ENCODE measurements at regions not wholly inside any gene's neighbourhood (a gene's known extent, or its start where the extent isn't known, plus 50 kb on each side); places are given as distances from the start of the nearest gene placed in this dataset.
"Not testable (repeated sequence)": the region's sequence is repeated elsewhere in the genome, so short reads cannot be mapped to it uniquely, and the experiment has no call there.

DNA sequence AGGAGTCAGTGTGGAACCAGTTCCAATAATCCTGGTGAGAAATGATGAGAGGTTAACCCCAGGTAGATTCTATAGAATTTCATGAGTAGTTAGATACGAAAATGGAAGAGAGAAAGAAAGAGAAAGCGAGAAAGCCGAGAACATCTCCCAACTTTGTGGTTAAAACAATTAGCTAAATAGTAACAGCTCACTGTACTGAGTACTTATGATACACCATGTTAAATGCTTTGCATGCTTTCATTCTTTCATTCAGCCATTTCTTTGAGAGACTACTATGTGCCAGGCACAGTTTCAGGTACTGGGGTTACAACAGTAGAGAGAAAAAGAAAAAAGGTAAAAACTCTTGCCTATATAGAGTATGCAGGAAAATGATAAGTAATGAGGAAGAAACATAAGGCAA is 109.7 kb upstream of the SYT6 start:
- no peak for DNase-seq (ENCODE audit: low read depth)

DNA sequence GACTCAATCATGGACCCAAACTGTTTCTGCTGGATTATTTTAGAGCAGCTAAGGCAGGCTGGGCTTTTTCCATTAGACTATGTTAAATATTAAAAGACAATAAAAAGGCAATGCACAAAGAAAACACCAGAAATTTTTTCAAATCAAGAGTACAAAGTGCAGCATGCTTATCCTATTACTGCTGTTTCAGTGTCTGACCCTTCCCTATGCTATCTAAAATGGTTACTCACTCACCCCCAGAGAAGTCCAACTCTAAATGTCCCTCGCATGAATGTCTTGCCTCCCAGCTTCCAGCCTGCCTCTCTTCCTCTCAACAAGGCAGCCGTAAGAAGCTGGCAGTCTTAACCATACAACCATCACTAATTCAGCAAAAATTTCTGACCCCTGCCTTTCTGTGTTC is 108.7 kb upstream of the SYT6 start:
- DNase-seq (ENCODE audit: low read depth) = no peak

- no peak for DNase-seq (ENCODE audit: low read depth)
These were observed 107.3 kb upstream of the SYT6 start for GRCh38 chr1:114260805-114261484.

GRCh38 chr1:114259511-114260160 is 106.0 kb upstream of the SYT6 start:
- DNase-seq (ENCODE audit: low read depth) = no peak

DNA sequence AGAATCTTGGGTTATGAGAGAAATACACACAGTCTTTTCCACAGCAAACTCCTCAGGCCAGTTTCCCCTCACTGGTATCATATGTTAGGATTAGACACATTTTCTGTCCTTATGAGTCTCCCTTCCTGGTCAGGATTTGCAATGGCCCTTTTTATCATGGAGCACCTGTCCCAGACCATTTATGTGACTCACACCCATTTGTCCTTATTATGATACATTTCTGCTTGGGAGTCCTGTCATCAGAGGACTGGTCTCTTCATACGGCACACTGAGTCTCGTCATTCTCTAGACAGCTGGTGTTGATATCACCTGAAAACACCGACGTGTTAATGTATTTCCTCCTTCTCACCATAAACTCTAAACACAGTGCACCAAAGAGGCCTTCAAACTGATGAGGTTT is 105.0 kb upstream of the SYT6 start:
- DNase-seq (ENCODE audit: low read depth) = no peak

- DNase-seq (ENCODE audit: low read depth) = no peak
These were observed 104.4 kb upstream of the SYT6 start for GRCh38 chr1:114258074-114258473.

DNA sequence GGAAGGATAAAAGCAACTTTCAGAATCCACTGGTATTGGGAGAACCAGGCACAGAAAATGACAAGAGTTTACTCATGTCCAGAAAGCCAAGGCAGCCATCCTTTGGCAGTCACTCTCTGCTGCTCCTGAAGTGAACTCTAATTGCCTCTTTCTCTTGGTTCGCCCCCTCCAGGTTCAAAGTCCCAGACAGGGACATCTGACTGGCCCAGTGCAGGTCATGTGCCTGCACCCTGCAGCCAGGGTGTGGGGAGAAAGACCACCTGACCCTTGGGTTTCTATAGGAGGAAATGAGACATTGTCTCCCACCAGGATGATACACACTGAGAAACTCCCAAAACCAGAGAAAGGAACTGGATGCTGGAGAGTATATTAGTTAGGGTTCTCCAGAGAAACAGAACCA is 103.9 kb upstream of the SYT6 start:
- no peak for DNase-seq (ENCODE audit: low read depth)

GRCh38 chr1:114253900-114254299 is 100.2 kb upstream of the SYT6 start:
- DNase-seq (ENCODE audit: low read depth) = no peak

- no peak for DNase-seq (ENCODE audit: low read depth)
These were observed 97.9 kb upstream of the SYT6 start for GRCh38 chr1:114251573-114251939.

DNA sequence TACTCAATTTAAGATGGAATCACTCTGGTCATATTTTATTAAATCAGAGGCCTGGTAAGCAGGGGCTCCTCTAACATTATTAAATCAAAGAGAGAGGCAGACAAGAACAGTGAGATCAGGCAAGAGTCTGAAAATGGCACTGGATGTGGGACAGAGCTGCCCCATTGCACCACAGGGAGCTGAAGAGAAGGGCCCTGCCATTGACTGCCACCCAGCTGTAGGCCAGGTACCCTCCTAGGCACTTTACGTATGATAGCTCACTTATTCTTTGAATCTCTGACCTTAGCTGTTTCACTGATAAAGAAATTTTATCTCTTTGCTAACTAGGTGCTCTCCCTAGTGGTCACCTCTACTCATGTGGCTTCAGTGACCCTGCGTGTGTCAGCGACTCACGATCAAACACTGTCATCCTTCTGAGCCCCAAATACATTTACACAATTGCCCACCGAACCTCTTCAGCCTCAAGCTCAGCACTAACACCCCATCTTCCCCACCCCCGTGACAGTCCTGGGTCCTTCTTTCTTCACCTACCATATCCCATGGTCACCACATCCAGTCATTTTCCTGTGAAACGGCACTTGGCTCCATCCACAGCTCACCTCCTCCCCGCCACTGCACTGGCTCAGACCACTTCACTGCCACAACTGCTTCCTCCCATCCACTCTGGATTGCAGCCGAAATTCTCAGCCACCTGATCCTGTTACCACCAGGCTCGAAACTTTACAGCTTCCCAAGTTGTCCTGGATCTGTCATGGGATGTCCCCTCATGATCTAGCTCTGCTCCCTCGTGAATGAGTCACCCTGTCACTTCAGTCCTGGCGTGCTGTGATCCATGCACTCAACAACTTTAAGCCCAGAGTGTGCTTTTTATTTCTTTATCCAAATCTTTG is 97.3 kb upstream of the SYT6 start:
- no peak for DNase-seq (ENCODE audit: low read depth)

- DNase-seq (ENCODE audit: low read depth) = no peak
These were observed 96.0 kb upstream of the SYT6 start for GRCh38 chr1:114249691-114250090.

DNA sequence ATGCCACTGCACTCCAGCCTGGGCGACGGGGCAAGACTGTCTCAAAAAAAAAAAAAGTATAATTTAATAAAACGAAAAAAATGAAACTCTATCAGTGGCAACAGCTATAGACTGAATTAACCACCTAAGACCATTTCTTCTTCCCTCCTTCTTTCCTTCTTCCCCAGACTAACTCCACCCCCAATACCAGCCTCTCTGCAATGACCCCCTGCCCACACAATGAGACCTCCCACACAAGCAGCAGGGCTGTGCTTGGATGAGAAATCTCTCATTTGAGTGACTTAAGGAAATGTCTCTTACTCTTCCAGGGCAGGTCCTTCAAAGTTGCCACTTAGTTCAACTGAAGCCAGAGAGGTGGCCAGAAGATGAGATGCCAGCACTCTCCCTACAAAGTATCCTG is 94.5 kb upstream of the SYT6 start:
- DNase-seq (ENCODE audit: low read depth) = no peak

GRCh38 chr1:114242531-114243210 is 89.0 kb upstream of the SYT6 start:
- DNase-seq (ENCODE audit: low read depth) = not testable (repeated sequence)

- no peak for DNase-seq (ENCODE audit: low read depth)
These were observed 84.4 kb upstream of the SYT6 start for GRCh38 chr1:114238053-114238452.

GRCh38 chr1:114236517-114236916 is 82.8 kb upstream of the SYT6 start:
- no peak for DNase-seq (ENCODE audit: low read depth)

- no peak for DNase-seq (ENCODE audit: low read depth)
These were observed 82.3 kb upstream of the SYT6 start for GRCh38 chr1:114235960-114236359.

GRCh38 chr1:114235281-114235680 is 81.6 kb upstream of the SYT6 start:
- no peak for DNase-seq (ENCODE audit: low read depth)

GRCh38 chr1:114234408-114235124 is 80.9 kb upstream of the SYT6 start:
- no peak for DNase-seq (ENCODE audit: low read depth)

- no peak for DNase-seq (ENCODE audit: low read depth)
These were observed 79.0 kb upstream of the SYT6 start for GRCh38 chr1:114232691-114233090.

DNA sequence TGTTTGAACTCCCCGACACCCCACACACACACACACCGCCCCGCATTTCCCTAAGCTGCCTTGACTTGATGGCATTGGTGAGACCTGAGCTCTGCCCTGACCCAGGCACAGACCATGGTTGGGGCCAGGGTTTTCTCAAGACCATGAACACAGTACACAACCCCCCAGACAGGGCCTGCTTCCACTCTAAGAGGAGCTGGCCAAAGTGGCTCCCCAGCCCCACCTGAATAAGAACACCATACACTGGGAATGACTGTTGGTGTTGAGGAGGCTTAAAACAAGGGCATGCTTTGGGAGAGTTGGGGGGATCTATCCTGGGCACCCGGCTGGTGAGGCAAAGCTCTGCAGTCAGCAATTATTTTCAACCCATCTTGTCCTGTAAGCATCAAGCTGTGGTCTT is 77.6 kb upstream of the SYT6 start:
- no peak for DNase-seq (ENCODE audit: low read depth)

DNA sequence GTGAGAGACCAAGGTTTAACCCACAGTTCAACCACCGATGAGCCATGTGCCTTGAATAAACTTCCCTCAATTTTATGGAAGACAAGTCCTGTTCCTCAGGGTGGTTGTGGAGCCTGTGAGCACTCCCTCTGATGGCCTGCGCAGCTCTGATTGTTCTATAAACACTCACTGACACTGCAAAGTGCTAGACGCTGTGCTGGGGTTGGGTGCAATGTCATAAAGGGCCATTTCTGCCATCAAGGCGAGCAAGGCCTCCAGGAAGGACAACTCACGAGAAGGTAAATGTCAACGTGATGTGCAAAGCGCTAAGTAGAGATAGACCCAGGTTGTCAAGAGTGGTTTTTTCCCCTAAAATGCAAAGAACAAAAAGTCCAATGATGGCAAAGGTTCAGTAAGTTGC is 75.7 kb upstream of the SYT6 start:
- no peak for DNase-seq (ENCODE audit: low read depth)

- DNase-seq (ENCODE audit: low read depth) = no peak
These were observed 73.4 kb upstream of the SYT6 start for GRCh38 chr1:114227059-114227458.
